ENCODE measurements at regions not wholly inside any gene's neighbourhood (a gene's known extent, or its start where the extent isn't known, plus 50 kb on each side); places are given as distances from the start of the nearest gene placed in this dataset.

DNA sequence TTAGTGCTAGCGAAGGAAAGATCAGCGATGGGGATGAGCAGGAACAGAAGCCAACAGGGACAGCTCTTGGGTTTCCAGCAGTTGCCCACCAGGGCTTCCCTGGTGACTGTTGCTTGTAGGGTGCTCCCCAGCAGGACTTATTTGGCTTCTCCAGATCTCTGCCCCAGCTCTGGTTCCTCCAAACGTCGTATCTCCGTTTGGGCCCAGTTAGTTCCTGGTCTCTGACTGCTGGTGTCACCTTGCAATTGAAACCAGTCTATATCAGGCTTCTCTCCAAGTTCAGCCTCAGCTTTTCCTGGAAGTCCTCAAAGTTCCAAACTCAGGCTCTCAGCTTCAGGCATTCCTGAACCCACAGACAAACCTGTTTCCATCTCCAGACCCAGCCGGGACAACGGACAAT is 70.8 kb upstream of the NXT1 start:
- DNase-seq (ENCODE audit: low spot score), result no peak

DNA sequence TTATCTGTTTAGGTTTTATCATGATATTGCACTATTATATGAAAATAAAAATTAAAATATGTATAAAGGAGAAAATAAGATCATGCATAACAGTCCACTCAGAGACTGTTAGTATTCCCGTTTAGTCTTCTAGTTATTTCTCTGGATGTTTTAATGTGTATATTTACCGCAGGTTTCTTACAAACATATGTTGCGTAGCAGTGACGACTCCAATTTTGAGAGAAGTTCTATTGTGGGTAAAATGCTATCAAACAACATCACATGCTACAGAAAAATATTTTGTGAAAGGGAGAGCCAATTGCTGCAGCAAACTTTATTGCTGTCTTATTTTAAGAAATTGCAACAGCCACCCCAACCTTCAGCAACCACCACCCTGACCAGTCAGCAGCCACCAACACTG is 72.4 kb upstream of the NXT1 start:
- no peak for DNase-seq (ENCODE audit: low spot score)

DNA sequence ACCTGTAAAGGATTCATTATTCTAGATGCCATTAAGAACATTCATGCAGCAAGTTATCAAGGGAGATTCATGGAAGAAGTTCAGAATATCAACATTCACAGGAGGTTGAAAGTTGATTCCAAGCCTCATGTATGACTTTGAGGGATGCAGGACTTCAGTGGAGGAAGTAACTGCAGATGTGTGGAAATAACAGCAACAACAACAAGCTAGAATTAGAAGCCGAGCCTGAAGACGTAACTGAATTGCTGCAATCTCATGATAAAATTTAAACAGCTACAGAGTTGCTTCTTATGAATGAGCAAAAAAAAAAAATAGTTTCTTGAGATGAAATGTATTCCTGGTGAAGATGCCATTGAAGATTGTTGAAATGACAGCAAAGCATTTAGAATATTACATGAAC is 73.3 kb upstream of the NXT1 start:
- DNase-seq (ENCODE audit: low spot score), result no peak

DNA sequence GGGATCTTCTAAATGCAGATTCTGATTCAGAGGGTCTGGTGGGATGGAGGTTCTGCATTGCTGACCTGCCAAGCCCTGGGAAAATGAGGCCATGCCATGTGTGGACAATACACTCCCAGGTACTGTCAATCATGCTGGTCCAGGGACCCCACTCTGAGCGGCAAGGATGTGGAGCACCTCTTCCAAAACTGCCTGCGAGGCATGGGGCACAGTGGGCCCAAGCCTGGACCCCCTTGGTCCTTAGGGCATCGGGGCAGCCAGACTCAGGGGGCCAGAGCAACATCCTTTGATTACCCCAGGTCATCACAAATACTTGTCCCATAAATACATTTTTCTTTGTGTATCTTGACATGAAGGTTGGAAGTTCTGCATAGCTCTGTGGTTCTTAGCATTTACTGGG is 76.8 kb upstream of the NXT1 start:
- DNase-seq (ENCODE audit: low spot score), result no peak

DNA sequence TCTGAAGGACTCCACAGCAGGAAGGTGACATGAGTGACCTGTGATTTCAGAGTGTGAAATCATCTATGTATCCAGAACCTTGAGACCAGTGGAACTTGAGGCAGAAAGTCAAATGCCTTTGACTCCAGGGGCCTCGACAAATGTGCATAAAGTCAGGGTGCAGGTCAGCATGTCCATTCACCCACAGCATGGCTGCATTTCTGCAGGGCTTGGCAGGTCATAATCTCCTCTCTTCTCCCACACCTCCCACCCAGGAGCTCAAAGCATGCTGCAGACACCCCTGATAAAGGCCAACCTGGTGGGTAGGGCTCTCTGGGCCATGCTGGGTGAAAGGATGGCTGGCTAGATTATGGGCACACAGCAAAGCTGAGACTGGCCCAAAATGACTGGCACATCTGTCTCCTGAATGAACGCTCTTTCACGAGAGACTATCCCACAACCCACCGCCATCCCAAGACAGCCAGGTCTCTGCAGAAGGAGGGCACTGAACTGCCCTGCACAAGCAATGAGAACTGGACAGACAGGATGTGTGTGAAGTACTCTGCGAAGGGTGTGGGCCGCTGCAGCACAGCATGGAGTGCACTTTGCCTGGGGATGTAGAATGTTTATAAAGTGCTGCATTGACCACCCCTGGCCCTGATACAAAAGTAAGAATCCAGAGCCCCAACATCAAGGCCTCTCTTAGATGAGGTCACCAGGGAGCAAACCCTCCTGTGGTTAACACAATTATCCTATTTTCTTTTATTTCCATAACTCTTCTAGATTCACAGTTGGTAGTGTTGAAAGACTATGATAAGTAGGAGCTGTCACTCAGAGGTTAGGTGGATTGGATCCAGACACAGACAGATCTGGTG is 78.2 kb upstream of the NXT1 start:
- no peak for DNase-seq (ENCODE audit: low spot score)

DNA sequence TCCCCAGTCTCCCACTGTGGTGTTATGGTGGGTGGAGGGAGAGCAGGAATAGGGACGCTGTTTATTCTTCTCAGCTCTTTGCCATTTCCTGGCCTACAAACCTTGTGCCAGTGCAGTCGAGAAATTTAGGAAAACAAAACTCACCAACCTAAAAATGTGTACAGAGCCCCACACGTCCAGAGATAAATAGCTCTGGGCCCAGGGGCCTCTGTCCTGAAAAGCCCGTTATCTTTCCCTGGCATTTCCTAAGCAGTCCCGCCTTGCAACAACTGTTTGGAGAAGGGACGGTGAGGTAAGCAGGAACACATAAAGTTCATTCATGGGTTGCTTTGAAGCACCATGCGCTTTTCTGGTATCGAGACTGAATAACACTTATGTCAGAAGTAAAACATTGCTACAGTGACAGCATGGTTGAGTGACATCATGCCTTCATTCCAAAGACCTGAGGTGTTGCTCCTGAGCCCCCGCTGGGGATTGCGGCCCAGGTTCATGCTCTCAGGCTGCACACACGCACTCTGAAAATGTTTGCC is 80.1 kb upstream of the NXT1 start:
- DNase-seq (ENCODE audit: low spot score), result no peak

DNA sequence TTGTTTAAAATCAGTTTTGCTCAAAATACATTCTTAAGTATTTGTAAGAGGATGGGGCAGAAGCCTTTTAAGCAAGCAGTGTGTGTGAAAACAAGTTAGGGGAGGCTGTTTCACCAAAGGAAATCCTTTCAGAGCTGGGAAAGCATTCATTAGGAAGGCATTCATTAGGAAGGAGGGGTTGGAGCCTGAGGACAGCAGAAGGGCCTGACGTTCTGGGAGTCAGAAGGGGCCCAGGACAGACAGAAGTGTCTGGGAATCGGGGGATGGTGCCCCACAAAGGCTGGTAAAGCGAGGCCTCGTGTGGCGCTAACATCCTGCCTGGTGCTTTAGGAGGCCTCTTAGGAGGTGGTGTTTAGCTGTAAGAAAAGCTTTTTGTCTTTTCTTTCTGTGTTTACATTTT is 80.6 kb upstream of the NXT1 start:
- DNase-seq (ENCODE audit: low spot score), result no peak

DNA sequence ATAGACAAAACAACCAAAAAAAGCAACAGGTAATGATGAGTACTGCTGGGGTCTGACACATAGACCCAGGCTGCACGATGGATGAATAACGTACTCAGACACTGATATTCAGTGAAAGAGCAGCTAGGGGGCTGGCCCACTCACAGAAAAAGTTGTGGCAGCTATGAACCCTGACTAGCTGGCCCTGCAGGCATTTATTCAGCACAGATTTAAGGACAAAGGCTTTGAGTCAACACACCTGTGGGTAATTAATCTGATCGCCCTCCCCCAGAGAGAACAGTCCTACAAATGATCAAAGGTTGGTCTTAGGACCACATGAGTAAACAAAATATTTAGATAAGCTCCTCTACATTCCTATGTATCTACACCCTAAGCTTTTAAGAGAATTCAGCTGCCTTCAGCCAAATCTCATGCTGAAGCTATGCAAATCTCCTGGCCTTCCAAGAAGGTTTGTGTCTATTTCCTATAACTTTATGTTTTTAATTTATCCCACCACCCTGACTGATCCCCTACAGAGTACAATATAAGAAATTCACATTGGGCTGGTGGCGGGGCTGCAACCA is 81.7 kb upstream of the NXT1 start:
- DNase-seq (ENCODE audit: low spot score), result no peak

DNA sequence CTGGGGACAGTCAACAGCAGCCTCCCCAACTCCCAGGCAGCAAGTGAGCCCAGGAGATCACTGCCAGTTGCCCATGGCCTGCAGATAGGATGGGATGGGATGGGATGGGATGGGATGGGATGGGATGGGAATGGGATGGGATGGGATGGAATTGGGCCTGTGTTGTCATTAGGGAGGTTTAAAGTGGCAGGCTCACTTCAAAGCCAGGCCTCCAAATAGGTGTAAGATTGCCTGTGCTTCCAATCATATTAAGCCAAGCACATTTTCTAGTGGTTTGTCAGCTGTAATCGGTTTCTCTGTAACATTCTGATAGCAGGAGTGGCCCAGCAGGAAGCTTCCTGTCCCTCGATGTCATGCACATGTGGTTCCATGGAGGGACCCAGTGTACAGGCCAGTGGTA is 82.7 kb upstream of the NXT1 start:
- no peak for DNase-seq (ENCODE audit: low spot score)

DNA sequence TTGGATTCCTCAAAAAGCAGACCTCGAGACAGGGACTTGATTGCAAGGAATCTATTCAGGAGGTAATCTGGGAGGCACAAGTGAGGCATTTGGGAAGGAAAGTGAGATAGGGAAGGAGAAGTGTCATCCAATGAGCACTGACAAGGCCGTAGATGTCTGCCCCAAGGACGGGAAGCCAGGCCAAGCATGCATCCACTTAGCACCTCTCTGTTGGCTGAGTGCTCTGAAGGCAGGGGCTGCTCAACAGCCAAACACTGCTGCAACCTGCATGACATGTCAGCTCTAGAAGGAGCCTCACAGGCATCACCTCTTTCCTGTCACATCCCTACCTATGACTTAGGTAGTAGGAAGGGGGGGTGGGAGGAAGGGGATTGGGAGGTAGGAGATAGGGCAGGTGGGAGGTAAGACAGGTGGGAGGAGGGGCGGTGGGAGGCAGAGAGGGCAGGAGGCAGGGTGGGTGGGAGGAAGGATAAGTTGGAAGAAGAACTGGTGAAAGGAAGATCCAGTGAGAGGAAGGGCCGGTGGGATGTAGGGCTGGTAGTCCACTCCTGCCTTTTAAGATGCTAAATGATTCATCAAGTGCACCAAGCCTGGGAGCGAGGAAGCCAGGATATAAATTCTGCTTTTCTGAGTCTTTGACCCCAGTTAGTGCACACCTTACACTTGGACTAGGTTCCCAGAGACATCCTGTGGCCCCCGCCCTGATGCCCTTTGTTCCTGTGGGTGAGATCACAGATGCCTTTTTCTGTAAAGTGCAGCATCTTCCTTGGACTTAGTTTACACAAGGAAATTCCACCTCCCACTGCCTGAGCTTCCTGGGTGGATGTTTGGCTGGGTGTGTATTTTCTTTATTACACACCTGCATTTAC is 83.8 kb upstream of the NXT1 start:
- DNase-seq (ENCODE audit: low spot score), result no peak

DNA sequence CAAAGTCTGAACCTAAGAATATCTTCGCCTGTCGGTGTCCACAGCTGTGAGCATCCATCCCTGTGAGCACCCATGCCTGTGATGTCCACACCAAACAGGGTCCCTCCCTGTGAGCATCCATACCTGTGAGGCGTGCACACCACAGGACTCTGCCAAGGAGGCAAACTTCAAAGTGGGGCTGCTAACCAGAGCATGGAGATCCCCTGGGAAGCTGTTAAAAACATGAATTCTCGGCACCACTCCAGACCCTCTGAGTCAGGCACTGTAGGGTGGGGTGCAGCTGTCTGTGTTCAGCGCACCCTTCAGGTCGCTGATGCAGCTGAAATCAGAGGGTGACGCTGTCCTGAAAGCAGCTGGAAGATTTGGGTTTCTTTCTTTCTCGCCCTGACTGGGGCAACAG is 85.4 kb upstream of the NXT1 start:
- DNase-seq (ENCODE audit: low spot score), result no peak

DNA sequence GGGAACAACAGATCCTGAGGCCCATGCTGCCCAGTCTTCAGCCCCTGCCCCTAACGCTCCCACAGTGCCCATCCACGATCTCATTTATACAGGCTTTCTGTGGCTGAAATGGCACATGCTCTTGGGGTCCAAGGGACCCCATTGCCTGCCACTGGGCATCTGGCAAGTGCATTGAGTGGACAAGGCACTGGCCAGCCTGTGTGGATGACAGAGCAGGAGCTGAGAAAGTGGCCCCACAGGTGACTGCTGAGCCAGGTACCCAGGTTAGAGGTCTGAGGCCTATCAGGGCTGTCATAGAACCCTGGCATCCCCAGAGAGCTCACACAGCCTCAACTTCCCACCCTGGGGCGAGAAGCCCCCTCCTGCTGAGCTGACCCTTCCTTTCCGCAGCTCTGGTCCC is 86.0 kb upstream of the NXT1 start:
- DNase-seq (ENCODE audit: low spot score), result no peak

DNA sequence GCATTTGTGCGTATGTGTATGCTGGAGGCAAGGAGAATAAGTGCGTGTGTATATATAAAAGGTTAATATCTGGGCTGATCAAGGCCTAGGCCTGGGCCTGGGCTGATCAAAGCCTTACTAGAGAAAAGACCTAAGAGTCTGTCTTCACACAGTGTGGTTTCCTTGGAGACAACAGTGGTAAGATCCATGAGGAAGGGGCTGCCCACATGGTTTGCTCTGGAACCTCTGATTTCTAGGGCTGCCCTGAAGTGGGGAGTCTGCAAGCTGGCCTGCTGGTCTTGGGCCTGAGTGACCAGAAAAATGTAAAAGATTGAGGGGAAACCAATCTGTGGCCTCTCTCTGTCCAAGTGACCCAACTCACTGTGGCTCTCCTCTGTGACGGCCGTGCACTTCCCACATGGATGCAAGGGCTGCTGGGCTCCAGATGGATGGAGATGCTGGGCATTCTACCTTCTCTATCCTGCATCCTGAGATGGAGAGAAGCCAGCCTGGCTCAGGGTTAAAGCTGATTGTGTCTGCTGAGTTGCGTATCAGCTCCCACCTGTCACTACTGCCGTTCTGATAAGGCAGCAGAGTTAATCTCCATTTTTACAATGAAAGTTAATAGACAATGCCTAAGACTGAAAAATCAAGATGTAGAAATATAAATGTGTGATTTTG is 90.3 kb upstream of the NXT1 start:
- peak; percentile 92 for DNase-seq (ENCODE audit: low spot score)

DNA sequence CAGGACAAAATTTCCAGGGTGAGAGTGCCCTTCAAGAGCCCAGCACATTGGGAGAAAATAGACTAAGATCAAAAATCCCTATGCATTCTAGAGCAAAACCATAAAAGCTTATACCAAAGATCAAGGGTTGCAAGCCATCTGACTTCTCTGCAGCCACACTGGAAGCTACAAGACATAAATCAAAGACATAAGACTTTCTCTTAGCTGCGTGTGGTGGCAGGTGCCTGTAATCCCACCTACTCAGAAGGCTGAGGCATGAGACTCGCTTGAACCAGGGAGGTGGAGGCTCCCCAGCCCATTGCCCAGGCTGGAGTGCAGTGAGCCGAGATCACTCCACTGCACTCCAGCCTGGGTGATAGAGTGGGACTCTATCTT is 91.9 kb upstream of the NXT1 start:
- no peak for DNase-seq (ENCODE audit: low spot score)

DNA sequence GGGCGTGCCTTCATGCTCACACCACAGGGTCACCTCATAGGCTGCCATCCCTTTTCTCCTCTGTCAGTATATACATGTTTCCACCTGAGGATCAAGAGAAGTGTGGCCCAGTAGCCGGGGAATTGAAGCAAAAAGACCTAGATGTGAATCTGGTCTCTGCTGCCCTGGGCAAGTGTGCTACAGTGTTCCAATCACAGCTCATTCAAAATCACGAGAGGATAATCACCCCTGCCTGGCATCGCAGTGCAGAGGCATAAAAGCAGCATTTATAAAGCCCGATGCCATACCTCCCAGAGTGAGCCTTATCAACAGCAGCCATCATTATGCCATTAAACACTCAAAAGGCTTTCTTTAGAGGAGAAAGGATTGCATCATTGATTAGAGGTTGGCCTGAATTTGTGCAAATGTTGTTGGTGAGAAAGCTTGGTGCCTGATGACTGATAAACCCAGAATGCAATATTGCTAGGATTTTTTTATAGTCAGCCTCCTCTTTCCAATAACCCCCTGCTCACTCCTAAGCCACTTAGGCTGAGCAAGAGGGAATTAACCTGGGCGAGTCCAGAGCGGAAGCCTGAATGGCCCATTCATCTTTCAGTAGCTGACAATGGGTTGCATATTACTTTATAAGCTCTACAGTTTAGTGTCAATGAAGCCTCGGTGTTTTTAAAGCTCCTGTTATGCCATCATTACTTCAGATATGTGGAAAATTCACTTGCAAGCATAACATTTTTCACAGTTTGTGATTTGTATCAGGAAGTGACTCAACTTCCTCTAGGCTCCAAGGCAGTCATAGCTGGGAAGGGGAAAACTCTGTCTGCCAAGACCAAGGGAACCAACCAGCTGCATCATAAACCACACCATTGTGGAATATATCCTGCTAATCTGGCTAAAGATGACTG is 92.5 kb upstream of the NXT1 start:
- no peak for DNase-seq (ENCODE audit: low spot score)

DNA sequence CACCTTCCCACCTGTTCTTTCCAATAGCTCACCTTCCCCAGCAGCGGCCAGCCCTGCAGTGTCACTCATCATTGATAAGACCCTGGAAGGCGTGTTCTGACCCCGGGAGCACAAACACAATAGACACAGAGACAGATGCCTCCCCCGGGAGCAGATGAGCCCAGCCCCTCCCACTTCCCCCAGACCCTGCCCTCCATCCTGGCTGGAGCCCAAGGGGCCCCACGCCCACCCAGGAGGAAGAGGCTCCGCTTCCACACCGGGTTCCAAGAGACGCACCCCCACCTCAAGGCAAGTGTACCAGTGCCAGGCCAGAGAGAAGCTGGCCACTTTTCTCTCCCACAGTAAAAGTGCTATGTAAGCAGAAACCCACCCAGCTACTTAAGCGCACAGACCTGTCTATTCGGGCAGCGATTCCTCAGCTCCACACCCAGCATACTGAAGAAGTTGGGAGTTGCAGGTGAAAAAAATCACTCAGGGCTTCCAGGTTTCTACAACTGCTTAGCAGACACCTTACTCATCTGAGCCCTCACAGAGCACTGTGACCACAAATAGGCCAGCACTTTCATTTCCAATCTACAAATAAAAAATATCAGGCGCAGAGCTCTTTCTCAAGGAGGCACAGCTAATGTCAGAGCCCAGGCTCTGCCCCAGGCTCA is 93.4 kb upstream of the NXT1 start:
- no peak for DNase-seq (ENCODE audit: low spot score)

DNA sequence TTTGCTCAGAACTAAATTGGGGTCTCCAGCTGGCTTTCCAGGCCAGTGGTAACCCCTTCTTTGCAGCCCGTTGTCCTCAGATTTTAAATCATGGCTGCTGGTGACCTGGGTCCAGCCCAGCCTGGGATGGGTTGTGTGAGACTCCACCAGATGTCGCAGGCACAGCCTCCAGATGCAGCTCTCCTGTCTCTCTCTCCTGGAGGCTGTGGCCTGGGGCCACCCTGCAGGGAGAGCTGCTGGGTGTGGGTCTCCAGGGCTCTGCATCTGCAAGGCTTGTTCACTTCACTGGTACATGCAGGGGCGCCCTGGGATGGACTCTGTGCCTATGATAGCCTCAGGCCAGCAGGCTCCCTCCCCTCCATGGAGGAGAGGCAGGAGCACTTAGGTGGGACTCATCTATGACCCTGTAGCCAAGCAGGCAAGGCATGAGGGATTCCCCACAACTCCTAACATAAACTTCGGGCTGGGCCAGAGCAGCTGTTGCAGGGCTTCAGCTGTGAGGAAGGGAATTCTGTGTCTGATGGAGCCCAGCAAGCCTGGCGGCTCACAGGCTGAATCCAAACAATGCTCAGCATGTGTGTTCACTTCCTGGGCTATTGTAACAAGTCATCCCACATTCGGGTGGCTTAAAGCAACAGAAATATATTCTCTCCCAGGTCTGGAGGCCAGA is 94.7 kb upstream of the NXT1 start:
- no peak for DNase-seq (ENCODE audit: low spot score)

DNA sequence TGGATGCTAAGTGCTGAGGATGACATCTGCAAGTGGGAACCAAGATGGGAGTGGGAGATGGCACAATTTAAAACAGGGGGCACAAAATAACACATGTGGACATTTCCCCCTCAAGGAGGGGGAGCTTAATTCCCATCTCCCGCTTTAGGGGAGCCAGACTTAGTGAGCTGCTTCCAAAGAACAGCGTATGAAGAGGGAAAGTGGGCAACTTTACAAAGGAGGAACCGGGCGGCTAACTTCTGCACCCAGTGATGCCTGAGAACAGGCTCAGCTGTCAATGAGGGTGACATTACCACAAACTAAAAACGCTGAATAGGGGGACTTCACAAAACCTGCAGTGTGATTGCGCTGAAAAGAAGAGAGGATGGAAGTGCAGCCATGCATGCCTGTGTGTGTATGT is 95.5 kb upstream of the NXT1 start:
- DNase-seq (ENCODE audit: low spot score), result no peak

DNA sequence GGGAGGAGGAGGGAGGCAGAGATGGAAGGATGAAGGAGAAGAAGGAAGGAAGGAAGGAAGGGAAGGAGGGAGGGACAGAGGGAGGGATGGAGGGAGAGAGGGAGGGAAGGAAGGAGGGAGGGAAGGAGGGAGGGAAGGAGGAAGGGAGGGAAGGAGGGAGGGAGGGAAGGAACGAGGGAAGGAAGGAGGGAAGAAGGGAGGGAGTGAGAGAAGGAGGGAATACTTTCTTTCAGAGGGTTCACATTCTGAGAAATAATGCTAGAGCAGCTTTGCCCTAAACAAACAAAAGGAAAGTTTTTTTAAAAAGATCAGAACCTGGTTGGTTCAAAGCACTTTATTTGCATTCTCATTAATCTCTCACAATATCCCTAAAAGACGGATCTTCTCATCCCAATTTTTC is 96.1 kb upstream of the NXT1 start:
- no peak for DNase-seq (ENCODE audit: low spot score)

DNA sequence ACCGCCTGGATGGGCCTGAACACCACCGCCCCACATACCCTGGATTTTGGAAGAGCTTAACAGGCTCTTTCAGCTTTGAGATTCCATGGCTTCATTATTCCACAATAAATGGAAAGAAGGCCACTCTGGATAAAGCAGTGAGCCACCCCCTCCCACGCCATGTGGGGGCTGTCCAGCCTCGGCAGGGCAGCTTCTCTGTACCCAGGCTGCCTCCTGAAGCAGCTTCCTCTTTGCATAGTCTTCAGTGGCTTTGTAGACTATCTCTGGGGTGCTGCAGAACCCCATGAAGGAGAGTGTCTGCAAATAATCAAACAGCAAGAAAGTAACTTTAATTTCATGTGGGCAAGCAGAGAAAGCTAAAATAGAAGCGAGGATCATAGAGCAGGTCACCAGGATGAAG is 96.6 kb upstream of the NXT1 start:
- no peak for DNase-seq (ENCODE audit: low spot score)

All from cerebellar cortex (tissue), 1 donor.